Germinal center (tissue), 1 donor: ENCODE measurements at regions not wholly inside any gene's neighbourhood (a gene's known extent, or its start where the extent isn't known, plus 50 kb on each side); places are given as distances from the start of the nearest gene placed in this dataset.
"Not testable (repeated sequence)": the region's sequence is repeated elsewhere in the genome, so short reads cannot be mapped to it uniquely, and the experiment has no call there.

Source experiments
- DNase-seq: peaks from one replicate; pipeline ENCODE4 v3.0.0; 2012; ENCODE audit warnings: mixed read lengths, low spot score

- DNase-seq, result not testable (repeated sequence)
These were observed 342.2 kb downstream of the CEP170 start for GRCh38 chr1:242912855-242913254.

- not testable (repeated sequence) for DNase-seq
These were observed 354.5 kb downstream of the CEP170 start for GRCh38 chr1:242900558-242900957.

- no peak for DNase-seq
These were observed 364.8 kb downstream of the CEP170 start for GRCh38 chr1:242890192-242890741.

GRCh38 chr1:242886137-242886536, 361.6 kb upstream of the PLD5 start:
- DNase-seq, result no peak

GRCh38 chr1:242880022-242880421, 355.5 kb upstream of the PLD5 start:
- not testable (repeated sequence) for DNase-seq

- no peak for DNase-seq
These were observed 353.2 kb upstream of the PLD5 start for GRCh38 chr1:242877743-242878142.

GRCh38 chr1:242877229-242877628, 352.7 kb upstream of the PLD5 start:
- no peak for DNase-seq

- DNase-seq, result no peak
These were observed 351.5 kb upstream of the PLD5 start for GRCh38 chr1:242876030-242876429.

- DNase-seq, result no peak
These were observed 349.2 kb upstream of the PLD5 start for GRCh38 chr1:242873661-242874060.

- no peak for DNase-seq
These were observed 348.0 kb upstream of the PLD5 start for GRCh38 chr1:242872521-242872920.

- no peak for DNase-seq
These were observed 347.1 kb upstream of the PLD5 start for GRCh38 chr1:242871471-242872030.

- DNase-seq, result no peak
These were observed 346.5 kb upstream of the PLD5 start for GRCh38 chr1:242870966-242871365.

GRCh38 chr1:242856289-242856688, 331.8 kb upstream of the PLD5 start:
- no peak for DNase-seq

GRCh38 chr1:242854466-242854865, 330.0 kb upstream of the PLD5 start:
- DNase-seq, result no peak

GRCh38 chr1:242847390-242847993, 323.0 kb upstream of the PLD5 start:
- DNase-seq, result no peak

GRCh38 chr1:242842094-242842493, 317.6 kb upstream of the PLD5 start:
- no peak for DNase-seq

GRCh38 chr1:242839101-242839500, 314.6 kb upstream of the PLD5 start:
- DNase-seq, result no peak

- DNase-seq, result no peak
These were observed 311.9 kb upstream of the PLD5 start for GRCh38 chr1:242836423-242836822.

- DNase-seq, result no peak
These were observed 304.3 kb upstream of the PLD5 start for GRCh38 chr1:242828828-242829227.

- no peak for DNase-seq
These were observed 303.7 kb upstream of the PLD5 start for GRCh38 chr1:242828199-242828598.

GRCh38 chr1:242827538-242827937, 303.0 kb upstream of the PLD5 start:
- DNase-seq, result no peak

- DNase-seq, result no peak
These were observed 302.3 kb upstream of the PLD5 start for GRCh38 chr1:242826701-242827336.

- DNase-seq, result no peak
These were observed 299.9 kb upstream of the PLD5 start for GRCh38 chr1:242824435-242824834.
